22Rv1 (cell line): ENCODE measurements at regions not wholly inside any gene's neighbourhood (a gene's known extent, or its start where the extent isn't known, plus 50 kb on each side); places are given as distances from the start of the nearest gene placed in this dataset.

Experiments
- CTCF ChIP-seq: fragments of 450-650 bp; IDR thresholded peaks from 2 replicates; pipeline ENCODE4 v1.5.1; 2017; ENCODE audit warnings: mild to moderate bottlenecking
- ZFX ChIP-seq: fragments of 450-650 bp; IDR thresholded peaks from 2 replicates; pipeline ENCODE4 v1.6.1; 2017; ENCODE audit warnings: antibody characterized with exemption, borderline replicate concordance

DNA sequence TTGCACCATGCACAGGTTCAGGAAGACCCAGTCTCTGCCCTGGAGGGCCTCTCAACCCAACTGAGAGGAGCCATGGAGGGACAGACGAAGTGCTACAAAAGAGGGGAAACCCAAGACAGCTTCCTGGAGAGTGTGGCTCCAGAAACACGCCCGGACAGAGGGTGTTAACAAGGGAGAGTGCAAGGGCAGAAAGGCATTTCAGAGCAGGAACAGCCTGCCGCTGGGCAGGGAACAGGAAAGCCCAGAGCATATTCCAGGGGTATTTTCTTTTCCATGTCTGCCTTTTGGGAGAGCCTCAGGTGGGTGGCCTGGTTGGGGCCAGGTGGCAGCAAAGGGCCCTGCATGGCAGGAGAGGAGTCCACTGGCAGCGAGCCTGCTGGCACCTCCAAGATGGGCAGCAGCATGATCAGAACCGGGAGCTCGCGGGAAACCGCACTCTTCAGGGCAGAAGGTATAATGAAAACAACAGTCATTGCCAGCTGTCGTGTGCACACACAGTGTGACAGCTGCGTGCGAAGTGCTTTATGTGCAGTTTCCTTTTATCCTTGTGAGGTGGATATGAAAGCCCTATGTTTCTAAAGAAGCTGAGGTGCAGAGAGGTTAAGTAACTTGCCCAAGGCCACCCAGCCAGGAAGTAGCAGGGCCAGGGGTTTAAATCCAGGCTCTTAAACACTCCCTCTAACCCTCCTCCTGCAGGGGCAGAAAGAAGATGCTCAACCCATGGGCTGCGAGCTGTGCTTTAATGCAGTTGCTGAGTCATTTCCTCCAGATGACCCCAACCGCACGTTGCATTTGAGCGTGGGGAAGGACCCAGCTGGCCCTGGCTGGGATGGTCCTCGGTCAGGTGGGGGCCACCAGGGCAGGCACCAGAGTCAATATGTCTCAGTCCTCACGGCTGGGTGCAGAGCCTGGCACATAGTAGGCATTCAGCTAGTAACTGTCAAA is 128.6 kb downstream of the OAT start:
- no peak for TF ChIP-seq CTCF
- TF ChIP-seq ZFX = no peak
